Activated naive CD8-positive, alpha-beta T cell treated with anti-CD3 and anti-CD28 coated beads, Interleukin-2, amount 50 U/mL, for 24 hours (primary cell): ENCODE measurements at regions not wholly inside any gene's neighbourhood (a gene's known extent, or its start where the extent isn't known, plus 50 kb on each side); places are given as distances from the start of the nearest gene placed in this dataset.

Source experiments
- ATAC-seq: fragments of 150-1000 bp; cut with Tn5 transposase; one replicate; pipeline ENCODE4 v1.10.0; 2021
- DNase-seq: peaks from one replicate; pipeline ENCODE4 v3.0.0; 2021
- H3K27ac Mint-ChIP-seq: one replicate; pipeline ENCODE4 v1.8.0; 2021; ENCODE audit warnings: mild to moderate bottlenecking, mixed read lengths
- H3K27me3 Mint-ChIP-seq: one replicate; pipeline ENCODE4 v1.8.0; 2021; ENCODE audit warnings: mixed read lengths
- H3K36me3 Mint-ChIP-seq: one replicate; pipeline ENCODE4 v1.8.0; 2021; ENCODE audit warnings: low read depth, mixed read lengths
- H3K4me1 Mint-ChIP-seq: one replicate; pipeline ENCODE4 v1.8.0; 2021; ENCODE audit warnings: mixed read lengths
- H3K4me3 Mint-ChIP-seq: one replicate; pipeline ENCODE4 v1.8.0; 2021; ENCODE audit warnings: mild to moderate bottlenecking, moderate library complexity, mixed read lengths
- H3K9me3 Mint-ChIP-seq: one replicate; pipeline ENCODE4 v1.8.0; 2021; ENCODE audit warnings: mixed read lengths

DNA sequence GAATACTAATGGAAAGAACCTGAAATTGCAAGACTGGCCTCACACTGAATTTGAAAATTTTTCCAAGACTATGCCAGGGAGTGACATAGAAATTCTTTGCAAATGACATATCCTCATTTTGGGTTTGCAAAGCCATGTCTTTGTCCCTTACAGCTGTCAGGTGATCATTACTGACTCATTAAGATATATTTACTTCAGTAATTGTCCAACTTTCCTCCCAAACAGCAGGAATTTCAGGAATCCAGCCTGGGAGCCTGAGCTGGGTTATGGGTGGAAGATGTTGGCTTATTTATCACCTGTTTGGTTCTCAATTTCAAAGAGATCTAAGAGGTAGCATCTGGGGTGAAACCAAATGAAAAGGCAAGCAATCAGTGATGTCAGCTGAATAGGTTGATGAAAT, 111.6 kb upstream of the ACP3 start:
- DNase-seq (no peak), ATAC-seq (no peak)
- H3K4me1 Mint-ChIP-seq = no peaks in the 10 kb centered on the region
- no peak overlapping the region for H3K27ac Mint-ChIP-seq
- H3K4me3 Mint-ChIP-seq = no peak overlapping the region
- H3K9me3 Mint-ChIP-seq = no peaks in the 10 kb centered on the region
- no peaks in the 10 kb centered on the region for H3K36me3 Mint-ChIP-seq
- no peaks in the 10 kb centered on the region for H3K27me3 Mint-ChIP-seq

DNA sequence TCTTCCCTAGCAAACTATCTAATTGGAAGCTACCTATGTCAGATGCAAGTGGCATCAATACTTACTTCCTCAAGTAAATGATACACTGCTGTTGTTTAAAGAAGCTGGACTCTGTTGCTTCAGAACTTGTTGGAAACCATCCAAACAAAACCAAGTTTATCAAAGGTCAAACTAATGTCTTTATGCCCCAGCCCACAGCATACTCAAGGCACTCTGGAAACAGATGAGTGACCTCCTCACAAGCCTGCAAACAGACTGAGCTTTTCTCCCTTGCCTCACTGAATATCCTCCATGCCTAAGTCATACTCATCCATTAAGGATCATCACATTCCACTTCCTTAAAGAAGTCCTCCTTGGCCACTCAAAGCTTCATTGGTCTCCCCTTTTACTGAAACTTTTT, 107.4 kb upstream of the ACP3 start:
- Mint-ChIP-seq H3K4me3 (no peak overlapping the region), H3K36me3 (no peaks in the 10 kb centered on the region), H3K27me3 (peaks cover 5% of the 10 kb centered on the region), H3K27ac (no peak overlapping the region), H3K9me3 (no peaks in the 10 kb centered on the region), H3K4me1 (no peaks in the 10 kb centered on the region)
- ATAC-seq (no peak), DNase-seq (no peak)

DNA sequence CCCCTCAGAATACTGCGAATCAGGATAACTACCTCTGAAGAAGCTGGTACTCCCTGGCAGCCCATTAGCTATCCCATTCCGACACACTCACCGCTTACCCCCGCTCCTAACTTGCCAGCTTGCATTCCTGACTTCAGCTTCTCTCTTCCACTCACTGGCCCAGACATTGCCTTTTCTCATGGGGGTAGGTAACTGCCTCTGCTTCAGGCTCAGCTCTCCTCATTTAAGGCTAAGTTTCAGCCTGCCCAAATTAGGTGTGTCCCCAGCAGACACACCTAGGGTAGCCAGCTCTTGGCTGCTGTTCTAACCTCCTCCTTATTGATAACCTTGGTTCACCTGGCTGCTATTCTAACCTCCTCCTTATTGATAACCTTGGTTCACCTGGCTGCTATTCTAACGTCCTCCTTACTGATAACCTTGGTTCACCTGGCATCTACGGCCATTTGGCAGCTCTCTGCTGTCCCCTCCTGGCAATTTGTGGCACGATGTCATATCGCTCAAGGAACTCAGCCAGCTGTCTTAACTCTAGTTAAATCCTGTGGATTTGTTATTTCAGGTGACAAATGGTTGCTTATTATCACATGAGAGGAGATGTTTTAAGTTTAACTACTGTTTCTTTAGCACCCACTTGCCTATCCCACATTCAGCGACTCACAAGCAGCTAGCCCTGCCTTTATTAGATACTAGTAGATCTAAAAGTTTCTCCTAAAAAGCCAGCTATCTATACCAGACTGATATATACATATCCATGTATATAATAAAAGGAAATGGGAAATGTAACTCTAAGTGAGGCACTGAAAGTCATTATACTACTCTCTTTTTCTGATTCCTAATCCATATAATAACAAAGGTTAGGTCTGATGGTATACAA, 106.5 kb upstream of the ACP3 start:
- no peaks in the 10 kb centered on the region for H3K36me3 Mint-ChIP-seq
- peak; percentile 11 for DNase-seq
- no peak for ATAC-seq
- no peak overlapping the region for H3K27ac Mint-ChIP-seq
- H3K4me1 Mint-ChIP-seq = no peaks in the 10 kb centered on the region
- H3K27me3 Mint-ChIP-seq = peaks cover 5% of the 10 kb centered on the region
- no peaks in the 10 kb centered on the region for H3K9me3 Mint-ChIP-seq
- no peak overlapping the region for H3K4me3 Mint-ChIP-seq

DNA sequence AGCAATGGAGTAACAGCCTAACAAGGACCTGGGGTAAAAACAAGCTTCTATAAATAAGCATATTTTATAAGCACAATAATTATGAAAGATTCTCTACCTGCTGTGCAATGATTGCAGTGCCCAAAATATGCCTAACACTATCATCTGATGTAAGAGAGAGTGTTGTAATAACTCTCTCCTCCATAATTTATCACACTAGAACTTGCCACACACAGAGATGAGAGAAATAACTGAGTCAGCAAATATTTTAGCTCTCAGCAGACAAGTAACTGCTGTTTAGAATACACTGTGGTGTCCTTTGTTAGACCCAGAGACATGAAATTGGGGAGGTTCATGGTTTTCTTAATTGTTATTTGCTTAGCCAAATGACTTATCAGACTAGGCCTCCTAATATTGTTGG, 105.3 kb upstream of the ACP3 start:
- Mint-ChIP-seq H3K27me3 (peaks cover 5% of the 10 kb centered on the region), H3K36me3 (no peaks in the 10 kb centered on the region), H3K9me3 (no peaks in the 10 kb centered on the region), H3K27ac (no peak overlapping the region), H3K4me3 (no peak overlapping the region), H3K4me1 (no peaks in the 10 kb centered on the region)
- ATAC-seq = no peak
- no peak for DNase-seq

DNA sequence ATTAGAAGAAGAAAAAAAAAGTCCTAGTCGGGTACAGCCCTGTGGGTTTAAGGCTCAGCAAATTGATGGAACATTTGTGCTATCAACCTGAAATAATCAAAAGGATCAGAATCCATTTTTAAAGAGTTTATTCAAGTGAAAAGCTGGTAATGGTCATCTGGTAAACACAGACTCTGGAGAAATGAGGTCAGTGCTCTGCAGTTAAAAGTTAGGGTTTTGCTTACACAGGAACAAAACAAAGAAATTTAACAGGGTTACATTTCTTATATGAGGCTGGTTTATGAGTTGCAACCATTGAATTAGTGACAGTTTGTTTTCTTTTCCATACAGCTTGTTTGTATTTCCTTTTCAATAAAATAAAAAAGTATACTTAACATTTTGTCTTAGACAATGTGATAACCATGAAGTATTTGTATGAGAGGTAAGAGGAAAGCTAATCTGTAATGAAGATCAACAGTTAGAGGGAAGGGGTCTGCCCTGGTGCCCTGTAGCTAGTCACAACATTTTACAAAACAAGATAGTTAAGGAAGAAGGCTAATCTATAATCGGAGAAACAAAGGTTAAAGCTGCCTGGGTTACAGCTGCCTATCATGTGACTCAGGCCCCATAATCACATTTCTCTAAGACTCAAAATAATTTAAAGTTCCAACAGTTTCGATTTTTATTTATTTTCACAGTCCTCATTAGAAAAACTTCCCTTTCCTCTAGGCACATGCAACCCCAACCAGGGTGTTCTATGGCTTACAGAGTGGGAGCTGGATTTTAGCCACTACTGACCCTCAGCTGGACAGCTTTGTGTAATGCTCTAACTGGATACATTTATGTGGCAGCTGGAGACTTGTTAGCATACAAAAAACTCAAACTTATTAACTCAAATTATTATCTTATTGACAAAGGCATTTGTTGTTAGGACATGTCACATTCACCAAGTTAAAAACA, 98.1 kb upstream of the ACP3 start:
- Mint-ChIP-seq H3K27ac (no peak overlapping the region), H3K9me3 (no peaks in the 10 kb centered on the region), H3K4me1 (no peaks in the 10 kb centered on the region), H3K4me3 (no peak overlapping the region), H3K36me3 (no peaks in the 10 kb centered on the region), H3K27me3 (no peaks in the 10 kb centered on the region)
- ATAC-seq (no peak), DNase-seq (no peak)

DNA sequence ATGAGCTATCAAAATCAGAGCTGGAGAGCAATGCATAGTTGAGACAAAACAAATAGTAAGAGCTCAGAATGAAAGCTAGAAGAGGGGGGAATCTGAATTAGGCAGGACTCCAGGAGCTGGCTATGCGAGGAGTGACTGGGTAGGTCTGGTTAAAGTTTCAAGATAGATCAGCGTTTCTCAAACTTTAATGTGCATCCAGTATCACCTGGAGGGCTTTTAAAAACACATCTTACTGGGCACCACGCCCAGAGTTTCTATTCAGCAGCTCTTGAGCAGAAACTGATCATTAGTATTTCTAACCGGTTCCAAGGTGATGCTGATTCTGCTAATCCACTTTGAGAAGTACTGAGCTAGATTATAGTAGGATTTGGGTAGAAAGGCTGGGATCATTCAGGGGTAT, 96.2 kb upstream of the ACP3 start:
- Mint-ChIP-seq H3K9me3 (no peaks in the 10 kb centered on the region), H3K4me1 (no peaks in the 10 kb centered on the region), H3K27ac (no peak overlapping the region), H3K36me3 (no peaks in the 10 kb centered on the region), H3K4me3 (no peak overlapping the region), H3K27me3 (no peaks in the 10 kb centered on the region)
- DNase-seq (no peak), ATAC-seq (no peak)

DNA sequence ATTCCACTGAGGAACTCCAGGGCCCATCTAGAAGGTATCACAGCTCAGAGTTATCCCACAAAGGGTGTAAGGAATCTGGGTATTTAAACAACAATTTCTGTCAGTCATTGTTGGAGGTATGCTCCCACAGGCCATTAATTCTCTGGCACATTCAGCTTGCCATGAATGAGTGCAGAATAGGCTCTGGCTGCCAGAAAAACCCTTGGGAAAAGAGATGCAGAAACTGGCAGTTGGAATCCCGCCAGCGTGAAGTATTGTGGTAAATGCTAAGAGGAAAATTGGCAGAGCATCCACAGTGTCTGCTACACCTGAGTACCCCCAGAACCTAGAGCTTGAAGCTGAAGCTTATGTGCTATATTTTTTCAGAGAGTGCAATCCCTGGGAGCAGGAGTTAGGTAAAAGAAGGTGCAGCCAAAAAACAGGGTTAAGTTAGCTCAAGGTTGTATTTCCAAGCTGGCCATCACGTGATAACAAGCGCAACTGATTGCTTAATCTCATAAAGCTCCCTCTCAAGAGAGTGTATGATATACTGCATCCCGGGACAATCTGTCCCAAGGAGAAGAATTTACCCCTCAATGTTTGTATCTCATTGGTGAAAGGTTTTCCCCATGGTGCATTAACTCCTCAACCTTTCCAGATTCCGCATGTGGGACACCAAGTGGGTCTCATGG, 94.2 kb upstream of the ACP3 start:
- ATAC-seq = no peak
- no peak for DNase-seq
- Mint-ChIP-seq H3K9me3 (no peaks in the 10 kb centered on the region), H3K27me3 (no peaks in the 10 kb centered on the region), H3K4me3 (no peak overlapping the region), H3K27ac (no peak overlapping the region), H3K36me3 (no peaks in the 10 kb centered on the region), H3K4me1 (no peaks in the 10 kb centered on the region)

DNA sequence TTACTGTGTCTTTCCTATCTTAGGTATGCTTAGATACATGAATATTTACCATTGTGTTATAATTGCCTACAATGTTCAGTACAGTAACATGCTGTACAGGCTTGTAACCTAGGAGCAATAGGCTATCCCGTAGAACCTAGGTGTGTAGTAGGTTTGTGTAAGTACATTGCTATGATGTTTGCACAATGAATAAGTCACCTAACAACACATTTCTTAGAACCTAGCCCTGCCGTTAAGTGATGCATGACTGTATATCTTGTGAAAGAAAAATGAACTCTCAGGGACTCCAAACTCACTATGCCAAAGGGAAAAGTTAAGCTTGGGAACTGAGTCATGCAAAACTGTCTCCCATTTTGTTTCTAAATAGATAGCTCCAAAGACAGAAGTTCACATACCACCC, 91.5 kb upstream of the ACP3 start:
- Mint-ChIP-seq H3K27me3 (peaks cover 5% of the 10 kb centered on the region), H3K27ac (no peak overlapping the region), H3K4me1 (no peaks in the 10 kb centered on the region), H3K9me3 (no peaks in the 10 kb centered on the region), H3K36me3 (no peaks in the 10 kb centered on the region), H3K4me3 (no peak overlapping the region)
- ATAC-seq (no peak), DNase-seq (no peak)

DNA sequence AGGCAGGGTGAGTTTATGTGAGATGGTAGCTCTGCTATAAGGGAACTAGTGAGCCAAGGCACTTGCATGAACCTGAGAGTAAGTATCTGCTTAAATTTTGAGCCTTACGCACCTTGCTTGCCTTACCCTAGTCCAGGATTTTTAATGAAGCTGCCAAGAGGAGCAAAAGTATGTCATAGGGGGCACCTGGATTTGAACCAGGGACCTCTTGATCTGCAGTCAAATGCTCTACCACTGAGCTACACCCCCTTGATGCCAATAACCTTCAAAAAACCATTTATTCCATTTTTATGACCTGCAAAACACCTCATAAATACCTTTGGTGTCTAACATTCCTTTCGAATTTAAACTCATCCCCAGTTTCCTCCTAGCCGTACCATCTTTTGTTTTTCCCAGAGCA, 88.3 kb upstream of the ACP3 start:
- no peaks in the 10 kb centered on the region for H3K9me3 Mint-ChIP-seq
- no peak overlapping the region for H3K27ac Mint-ChIP-seq
- no peak overlapping the region for H3K4me3 Mint-ChIP-seq
- DNase-seq (no peak), ATAC-seq (no peak)
- H3K27me3 Mint-ChIP-seq = peaks cover 6% of the 10 kb centered on the region
- H3K4me1 Mint-ChIP-seq = no peaks in the 10 kb centered on the region
- H3K36me3 Mint-ChIP-seq = no peaks in the 10 kb centered on the region

DNA sequence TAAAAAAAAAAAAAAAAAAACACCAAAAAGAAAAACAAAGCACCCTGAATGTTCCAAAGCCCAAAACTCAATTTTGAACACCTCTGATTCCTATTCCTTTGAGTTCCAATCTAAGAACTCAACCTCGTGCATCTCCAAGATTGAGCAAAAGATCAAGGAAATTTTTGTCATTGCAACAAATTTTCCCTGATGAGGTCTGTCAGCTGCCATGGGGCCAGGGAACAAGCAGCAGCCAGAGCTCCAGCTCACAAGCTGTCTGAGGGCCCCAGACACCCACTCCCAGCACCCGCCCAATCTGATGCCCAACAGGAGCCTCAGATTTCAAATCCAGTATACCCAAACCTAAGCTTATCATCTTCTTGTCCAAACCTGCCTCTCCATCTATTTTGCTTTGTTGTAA, 87.6 kb upstream of the ACP3 start:
- Mint-ChIP-seq H3K27me3 (peaks cover 6% of the 10 kb centered on the region), H3K27ac (no peak overlapping the region), H3K9me3 (no peaks in the 10 kb centered on the region), H3K4me1 (no peaks in the 10 kb centered on the region), H3K36me3 (no peaks in the 10 kb centered on the region), H3K4me3 (no peak overlapping the region)
- no peak for ATAC-seq
- no peak for DNase-seq

DNA sequence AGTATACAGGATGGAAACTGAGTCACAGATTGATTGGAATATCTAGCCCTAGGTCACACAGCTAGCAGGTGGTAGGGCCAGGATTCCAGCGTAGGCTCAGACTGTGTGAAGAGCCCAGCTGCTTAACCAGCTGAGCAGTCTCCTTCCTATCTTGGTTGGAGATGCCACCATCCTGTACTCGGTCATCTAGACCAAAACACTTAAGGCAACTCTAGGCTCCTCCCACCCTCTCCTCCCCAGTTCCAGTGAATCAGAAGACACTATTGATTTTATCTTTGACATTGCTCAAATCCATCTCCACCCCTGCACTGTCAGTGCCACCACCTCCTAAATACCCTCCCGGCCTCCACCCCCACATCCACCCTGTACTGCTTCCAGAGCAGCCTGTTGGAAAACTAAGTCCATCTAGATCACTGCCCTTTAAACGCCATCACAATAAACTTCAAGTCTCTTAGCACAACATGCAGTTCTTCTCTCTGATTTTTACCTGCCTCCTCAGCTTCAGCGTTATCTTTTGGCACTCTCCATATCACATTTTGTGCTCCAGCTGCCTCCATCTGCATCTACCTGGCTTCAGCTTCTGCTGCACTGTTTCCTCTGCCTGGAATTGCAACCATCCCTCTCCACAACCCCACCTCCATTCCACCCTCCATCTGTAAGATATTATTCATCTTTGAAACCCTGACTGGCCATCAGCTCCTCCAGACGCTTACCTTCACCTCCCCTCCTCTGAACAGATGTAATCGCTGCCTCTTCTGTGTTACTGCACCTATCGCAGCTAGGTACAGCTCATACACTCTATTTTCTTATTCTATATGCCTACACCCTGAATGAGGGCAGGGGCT, 86.8 kb upstream of the ACP3 start:
- ATAC-seq (no peak), DNase-seq (no peak)
- Mint-ChIP-seq H3K27ac (no peak overlapping the region), H3K36me3 (no peaks in the 10 kb centered on the region), H3K27me3 (peaks cover 6% of the 10 kb centered on the region), H3K4me3 (no peak overlapping the region), H3K9me3 (no peaks in the 10 kb centered on the region), H3K4me1 (no peaks in the 10 kb centered on the region)

DNA sequence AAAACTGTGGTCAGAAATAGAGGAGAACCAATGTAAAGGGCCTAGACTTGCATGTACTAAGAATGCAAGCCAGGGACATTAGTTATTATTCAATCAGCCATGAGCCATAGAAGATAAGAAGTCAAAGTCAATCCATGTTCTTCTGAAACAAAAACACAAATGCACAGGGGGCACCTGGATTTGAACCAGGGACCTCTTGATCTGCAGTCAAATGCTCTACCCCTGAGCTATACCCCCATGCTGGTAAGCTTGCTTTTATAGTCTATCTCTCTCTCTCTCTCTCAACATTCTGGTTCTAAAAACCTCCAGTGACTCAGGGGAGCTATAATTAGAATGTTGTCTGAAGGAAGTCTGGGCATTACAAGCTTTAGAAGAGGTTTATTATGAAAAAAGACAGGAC, 85.6 kb upstream of the ACP3 start:
- H3K36me3 Mint-ChIP-seq = no peaks in the 10 kb centered on the region
- peaks cover 6% of the 10 kb centered on the region for H3K27me3 Mint-ChIP-seq
- DNase-seq (no peak), ATAC-seq (no peak)
- no peak overlapping the region for H3K4me3 Mint-ChIP-seq
- no peaks in the 10 kb centered on the region for H3K9me3 Mint-ChIP-seq
- H3K27ac Mint-ChIP-seq = no peak overlapping the region
- H3K4me1 Mint-ChIP-seq = no peaks in the 10 kb centered on the region

DNA sequence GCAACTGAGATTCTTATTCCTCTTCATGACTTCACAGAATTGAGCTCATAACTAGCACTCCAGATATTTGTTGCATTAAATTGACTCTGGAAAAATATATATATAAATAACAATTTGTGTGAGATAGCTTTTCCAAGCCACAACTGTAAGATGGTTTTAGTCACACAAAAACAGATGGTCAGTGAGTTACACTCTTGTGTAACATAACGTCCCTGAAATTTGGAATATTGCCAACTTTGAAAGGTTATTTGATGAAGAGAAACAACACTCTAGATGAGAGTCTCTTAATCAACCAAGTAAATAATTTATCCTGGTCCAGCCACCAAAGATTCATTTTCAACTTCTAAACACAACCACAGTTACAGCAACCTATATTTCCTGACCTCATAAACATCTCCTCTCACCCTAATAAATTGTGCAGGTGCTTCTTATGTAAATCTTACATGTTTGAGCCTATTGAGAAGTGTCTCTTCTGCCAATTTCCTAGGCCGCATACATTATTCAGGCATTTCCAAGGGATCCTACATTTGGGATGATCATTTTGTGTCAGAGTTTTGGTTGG, 84.9 kb upstream of the ACP3 start:
- no peaks in the 10 kb centered on the region for H3K4me1 Mint-ChIP-seq
- H3K9me3 Mint-ChIP-seq = no peaks in the 10 kb centered on the region
- no peak overlapping the region for H3K4me3 Mint-ChIP-seq
- ATAC-seq = no peak
- no peak overlapping the region for H3K27ac Mint-ChIP-seq
- no peak for DNase-seq
- peaks cover 6% of the 10 kb centered on the region for H3K27me3 Mint-ChIP-seq
- H3K36me3 Mint-ChIP-seq = no peaks in the 10 kb centered on the region
